WERI-Rb-1 (cell line): ENCODE measurements at regions not wholly inside any gene's neighbourhood (a gene's known extent, or its start where the extent isn't known, plus 50 kb on each side); places are given as distances from the start of the nearest gene placed in this dataset.
A peak's percentile ranks its signal among the peaks of the same experiment; 100 is the strongest.

Experiments used
- DNase-seq: peaks from one replicate; pipeline ENCODE4 v3.0.0-alpha.2; 2020
- H3K27ac ChIP-seq: fragments of 250-450 bp; sonication (Bioruptor Pico); 2 replicates; pipeline ENCODE4 v1.5.1; 2020; ENCODE audit warnings: mild to moderate bottlenecking, moderate library complexity
- H3K27me3 ChIP-seq: fragments of 250-450 bp; sonication (Bioruptor Pico); 2 replicates; pipeline ENCODE4 v1.5.1; 2021; ENCODE audit warnings: mild to moderate bottlenecking, low read depth, moderate library complexity; ENCODE audit not compliant: insufficient read depth, severe bottlenecking
- H3K36me3 ChIP-seq: fragments of 250-450 bp; sonication (Bioruptor Pico); 2 replicates; pipeline ENCODE4 v1.5.1; 2020; ENCODE audit warnings: mild to moderate bottlenecking, moderate library complexity
- H3K4me3 ChIP-seq: 2 replicates; pipeline ENCODE4 v1.5.1; 2011; ENCODE audit warnings: low read depth, mild to moderate bottlenecking, control low read depth, low read length
- H3K9me3 ChIP-seq: fragments of 250-450 bp; sonication (Bioruptor Pico); 2 replicates; pipeline ENCODE4 v1.5.1; 2021; ENCODE audit warnings: mild to moderate bottlenecking, moderate library complexity; ENCODE audit not compliant: severe bottlenecking
- TF ChIP-seq, protein P1 (sequence below): IDR thresholded peaks from 2 replicates; pipeline ENCODE4 v1.5.1; 2011; ENCODE audit warnings: low read depth, mild to moderate bottlenecking, control low read depth, inconsistent platforms, low read length

DNA sequence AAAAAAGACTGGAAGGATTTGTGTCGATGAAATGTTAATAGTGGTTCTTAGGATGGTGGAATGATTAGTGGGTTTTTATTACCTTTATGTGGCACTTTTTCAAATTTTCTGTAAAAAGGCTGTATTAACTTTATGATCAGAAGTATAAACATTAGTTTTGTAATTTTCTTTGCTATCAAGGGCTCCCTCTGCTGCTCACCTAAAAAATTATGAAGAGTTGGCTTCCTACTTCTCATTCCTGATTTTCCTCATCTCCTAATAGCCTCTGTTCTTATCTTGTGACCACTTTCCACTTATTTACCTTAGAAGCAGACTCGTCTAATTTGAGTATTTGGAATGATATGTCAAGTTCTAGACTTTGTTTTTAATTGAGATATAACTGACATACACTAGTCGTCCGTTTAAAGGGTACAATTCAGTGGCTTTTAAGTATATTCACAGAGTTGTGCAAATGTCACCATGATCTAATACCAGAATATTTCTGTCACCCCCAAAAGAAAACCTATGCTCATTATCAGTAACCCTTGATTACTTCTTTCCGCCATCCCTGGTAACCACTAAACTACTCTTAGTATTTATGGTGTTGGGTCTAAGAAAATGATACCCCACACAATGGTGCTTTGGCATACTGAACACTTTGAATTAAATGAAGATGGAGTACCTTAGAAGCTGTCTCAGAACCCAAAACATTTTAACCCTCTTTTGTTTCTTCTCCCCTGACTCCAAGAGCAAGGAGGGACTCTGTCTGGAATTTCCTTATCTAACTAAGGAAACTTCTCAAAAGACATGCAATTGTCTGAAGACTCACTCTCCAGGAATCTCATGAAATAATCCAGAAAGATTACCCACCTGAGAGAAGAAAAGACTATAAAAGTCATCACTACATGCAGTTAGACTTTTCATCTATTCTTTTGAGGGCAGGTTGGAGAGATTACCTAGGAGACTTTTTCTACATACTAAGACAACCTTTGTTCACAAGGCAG, 311.3 kb downstream of the DLEU7 start:
- Histone ChIP-seq H3K4me3 (no peak overlapping the region), H3K27me3 (no peaks in the 10 kb centered on the region), H3K27ac (no peak overlapping the region), H3K36me3 (no peaks in the 10 kb centered on the region), H3K9me3 (no peaks in the 10 kb centered on the region)
- no peak for DNase-seq
- TF ChIP-seq, protein P1, sequence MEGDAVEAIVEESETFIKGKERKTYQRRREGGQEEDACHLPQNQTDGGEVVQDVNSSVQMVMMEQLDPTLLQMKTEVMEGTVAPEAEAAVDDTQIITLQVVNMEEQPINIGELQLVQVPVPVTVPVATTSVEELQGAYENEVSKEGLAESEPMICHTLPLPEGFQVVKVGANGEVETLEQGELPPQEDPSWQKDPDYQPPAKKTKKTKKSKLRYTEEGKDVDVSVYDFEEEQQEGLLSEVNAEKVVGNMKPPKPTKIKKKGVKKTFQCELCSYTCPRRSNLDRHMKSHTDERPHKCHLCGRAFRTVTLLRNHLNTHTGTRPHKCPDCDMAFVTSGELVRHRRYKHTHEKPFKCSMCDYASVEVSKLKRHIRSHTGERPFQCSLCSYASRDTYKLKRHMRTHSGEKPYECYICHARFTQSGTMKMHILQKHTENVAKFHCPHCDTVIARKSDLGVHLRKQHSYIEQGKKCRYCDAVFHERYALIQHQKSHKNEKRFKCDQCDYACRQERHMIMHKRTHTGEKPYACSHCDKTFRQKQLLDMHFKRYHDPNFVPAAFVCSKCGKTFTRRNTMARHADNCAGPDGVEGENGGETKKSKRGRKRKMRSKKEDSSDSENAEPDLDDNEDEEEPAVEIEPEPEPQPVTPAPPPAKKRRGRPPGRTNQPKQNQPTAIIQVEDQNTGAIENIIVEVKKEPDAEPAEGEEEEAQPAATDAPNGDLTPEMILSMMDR, result 0 out of 2 replicates have a peak, but pooled peaks have one; percentile 3

DNA sequence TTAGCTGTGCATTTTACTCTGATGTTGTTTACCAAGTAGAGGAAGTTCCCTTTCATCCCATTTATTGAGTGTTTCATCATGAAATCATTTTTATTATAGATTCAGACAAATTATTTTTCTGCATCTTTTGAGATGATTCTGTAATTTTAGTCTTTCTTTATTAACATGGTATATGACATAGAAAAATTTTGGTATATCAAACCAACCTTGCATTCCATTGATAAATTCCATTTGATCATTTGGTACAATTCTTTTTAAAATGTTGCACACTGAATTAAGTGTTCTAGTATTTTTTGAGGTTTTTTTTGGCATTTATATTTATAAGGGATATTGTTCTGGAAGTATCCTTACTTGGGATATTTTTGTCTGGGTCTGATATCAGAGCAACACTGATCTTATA, 308.4 kb downstream of the DLEU7 start:
- Histone ChIP-seq H3K27me3 (no peaks in the 10 kb centered on the region), H3K36me3 (no peaks in the 10 kb centered on the region), H3K27ac (no peak overlapping the region), H3K9me3 (no peaks in the 10 kb centered on the region), H3K4me3 (no peak overlapping the region)
- no peak for DNase-seq
- TF ChIP-seq, protein P1, result no peak

DNA sequence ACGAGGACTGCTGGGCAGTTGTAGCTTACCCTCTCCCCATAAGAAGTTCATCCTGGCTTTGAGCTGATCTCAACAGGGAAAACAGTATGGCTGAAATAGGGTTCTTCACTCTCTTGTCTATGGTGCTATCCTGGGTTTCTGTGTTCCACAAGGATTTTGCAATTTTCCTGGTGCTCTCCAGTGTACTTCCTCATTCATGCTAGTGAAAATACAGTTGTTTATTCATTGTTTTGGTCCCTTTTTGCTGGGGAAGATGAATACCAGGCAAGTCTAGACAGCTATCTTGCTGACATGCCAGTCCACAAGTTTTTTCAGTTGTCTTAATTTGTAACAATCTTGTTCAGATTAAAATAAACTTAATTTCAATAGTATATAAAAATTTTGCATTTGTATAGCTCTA, 306.5 kb downstream of the DLEU7 start:
- TF ChIP-seq, protein P1, result no peak

DNA sequence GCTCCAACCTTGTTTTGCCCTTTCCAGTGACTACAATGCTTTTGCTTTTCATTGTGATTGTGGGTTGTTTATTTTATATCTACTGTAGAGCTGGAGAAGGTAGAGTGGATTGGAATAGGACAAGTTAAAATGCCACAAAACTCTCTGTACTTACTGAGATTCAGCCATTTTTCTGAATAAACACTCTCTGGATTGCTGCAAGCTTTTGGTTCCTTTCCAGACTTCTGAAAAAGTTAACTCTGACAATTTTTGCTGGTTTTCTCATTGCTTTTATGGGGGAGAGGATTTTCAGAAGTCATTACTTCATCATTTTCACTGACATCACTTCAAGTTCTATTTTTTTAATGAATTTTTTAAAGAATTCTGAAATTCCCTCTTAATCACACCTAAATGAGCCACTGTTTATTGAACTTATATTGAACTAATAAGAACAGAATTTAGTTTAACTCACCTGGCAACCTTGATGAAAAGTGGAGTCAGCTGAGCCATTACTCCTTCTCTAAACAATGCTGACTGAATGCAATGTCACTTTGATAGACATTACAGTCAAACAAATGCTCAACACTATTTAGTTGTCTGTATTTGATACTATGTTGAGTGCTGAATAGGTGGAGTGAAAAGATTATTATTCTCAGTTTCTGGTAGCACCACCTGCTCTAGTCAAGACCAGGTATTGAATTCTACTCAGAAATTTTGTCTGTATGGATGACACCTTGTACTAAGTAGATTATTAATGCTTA, 303.5 kb downstream of the DLEU7 start:
- no peak for DNase-seq
- Histone ChIP-seq H3K27ac (no peak overlapping the region), H3K9me3 (no peaks in the 10 kb centered on the region), H3K36me3 (no peaks in the 10 kb centered on the region), H3K27me3 (no peaks in the 10 kb centered on the region), H3K4me3 (no peak overlapping the region)
- TF ChIP-seq, protein P1, result no peak

More for the DNA sequence above, 306.5 kb downstream of the DLEU7 start:
- no peak for DNase-seq
- Histone ChIP-seq H3K27ac (no peak overlapping the region), H3K4me3 (no peak overlapping the region), H3K9me3 (no peaks in the 10 kb centered on the region), H3K27me3 (no peaks in the 10 kb centered on the region), H3K36me3 (no peaks in the 10 kb centered on the region)

DNA sequence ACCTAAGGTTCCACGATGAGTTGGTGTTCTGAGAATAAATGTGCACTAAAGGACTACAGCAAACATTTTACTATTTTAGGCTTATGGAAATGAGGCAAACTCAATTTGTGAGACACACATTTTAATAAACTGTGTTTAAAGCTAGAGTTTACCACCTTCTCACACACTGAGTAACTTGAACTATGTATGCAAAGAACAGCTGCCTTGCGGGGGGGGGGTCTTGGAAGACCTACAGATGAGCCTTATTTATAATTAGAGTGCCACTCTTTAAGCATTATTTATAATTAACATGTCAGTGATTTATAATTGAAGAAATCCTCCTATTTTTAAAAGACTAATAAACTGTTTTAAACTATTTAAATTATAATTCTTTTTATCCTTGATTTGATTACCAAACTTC, 300.4 kb downstream of the DLEU7 start:
- TF ChIP-seq, protein P1, result no peak

More for the DNA sequence above, 300.4 kb downstream of the DLEU7 start:
- H3K9me3 ChIP-seq, result no peaks in the 10 kb centered on the region
- no peak for DNase-seq
- no peaks in the 10 kb centered on the region for H3K27me3 ChIP-seq
- no peak overlapping the region for H3K4me3 ChIP-seq
- H3K36me3 ChIP-seq, result no peaks in the 10 kb centered on the region
- H3K27ac ChIP-seq, result no peak overlapping the region
